ENCODE measurements at regions not wholly inside any gene's neighbourhood (a gene's known extent, or its start where the extent isn't known, plus 50 kb on each side); places are given as distances from the start of the nearest gene placed in this dataset.
"Not testable (repeated sequence)": the region's sequence is repeated elsewhere in the genome, so short reads cannot be mapped to it uniquely, and the experiment has no call there.

DNA sequence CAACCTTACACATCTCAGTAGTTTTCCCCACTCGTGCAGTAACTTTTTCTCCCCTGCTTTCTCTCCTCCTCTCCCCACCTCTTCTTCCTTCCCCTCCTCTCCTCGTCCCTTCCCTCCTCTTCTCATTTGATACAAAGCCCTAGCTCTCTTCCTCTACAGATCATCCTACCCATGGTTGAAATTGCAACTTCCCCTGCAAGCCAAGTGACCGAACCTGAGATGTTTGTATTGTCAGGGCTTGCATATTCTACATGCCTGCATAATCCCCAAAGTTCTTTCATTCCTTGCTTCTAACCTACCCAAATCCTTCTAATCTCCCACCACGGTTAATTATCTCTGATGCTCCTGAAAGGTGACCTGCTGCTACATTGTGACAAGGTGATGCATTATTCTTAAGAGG is 408.6 kb upstream of the AMELY start:
- DNase-seq (ENCODE audit: low read depth in 2 of 2): not testable (repeated sequence)

DNA sequence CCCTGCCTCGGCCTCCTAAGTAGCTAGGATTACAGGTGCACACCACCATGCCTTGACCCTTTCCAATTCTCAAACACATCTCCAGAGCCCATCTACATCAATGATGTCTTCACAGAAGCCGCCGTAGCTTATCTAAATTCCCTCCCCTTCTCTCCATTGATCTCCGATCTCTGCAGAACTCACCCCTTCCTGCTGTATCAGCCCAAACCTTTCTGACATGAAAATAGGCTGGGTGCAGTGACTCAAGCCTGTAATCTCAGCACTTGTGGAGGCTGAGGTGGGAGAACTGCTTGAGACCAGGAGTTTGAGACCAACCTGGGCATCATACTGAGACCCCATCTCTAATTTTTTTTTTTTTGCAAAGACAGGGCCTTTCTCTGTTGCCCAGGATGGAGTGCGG is 406.6 kb upstream of the AMELY start:
- no peak for DNase-seq (ENCODE audit: low read depth in 2 of 2)

- DNase-seq (ENCODE audit: low read depth in 2 of 2): peak in 1 of 2 donors; percentile 12
These were observed 406.0 kb upstream of the AMELY start for GRCh38 chrY:7317571-7317970.

DNA sequence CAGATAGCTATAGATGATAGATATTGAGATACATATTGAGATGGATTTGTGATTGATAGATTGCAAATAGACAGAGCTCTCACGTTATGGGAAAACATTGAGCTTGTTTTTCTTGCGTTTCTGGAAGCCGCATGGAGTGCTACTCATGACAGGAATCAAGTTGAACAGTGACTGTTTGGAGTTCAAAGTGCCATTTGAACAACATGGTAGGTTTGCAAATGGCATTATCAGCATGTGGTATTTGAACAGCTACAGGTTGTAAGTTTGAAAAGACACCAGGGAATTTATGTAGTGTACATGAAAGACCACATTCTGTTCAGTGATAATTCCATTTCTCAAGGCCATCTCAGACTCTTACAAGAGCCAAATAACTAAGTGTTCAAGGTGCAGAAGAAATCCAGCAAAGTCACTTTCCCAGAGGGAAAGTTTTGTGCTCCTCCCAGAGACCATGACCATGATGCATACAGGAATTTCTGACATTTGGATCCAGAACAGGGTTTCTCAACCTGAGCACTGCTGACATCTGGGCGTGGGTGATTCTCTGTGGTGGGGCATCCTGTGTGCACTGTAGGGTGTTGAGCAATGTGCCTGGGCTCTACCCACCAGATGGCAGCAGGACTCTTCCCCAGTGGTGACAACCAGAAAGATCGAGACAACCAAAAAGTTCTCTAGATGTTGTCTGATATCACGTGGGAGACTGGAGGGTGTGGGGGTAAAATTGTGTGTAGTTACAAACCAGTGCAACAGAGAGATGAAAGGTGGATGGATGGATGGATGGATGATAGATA is 399.1 kb upstream of the AMELY start:
- peak in 1 of 2 donors; percentile 7 for DNase-seq (ENCODE audit: low read depth in 2 of 2)

DNA sequence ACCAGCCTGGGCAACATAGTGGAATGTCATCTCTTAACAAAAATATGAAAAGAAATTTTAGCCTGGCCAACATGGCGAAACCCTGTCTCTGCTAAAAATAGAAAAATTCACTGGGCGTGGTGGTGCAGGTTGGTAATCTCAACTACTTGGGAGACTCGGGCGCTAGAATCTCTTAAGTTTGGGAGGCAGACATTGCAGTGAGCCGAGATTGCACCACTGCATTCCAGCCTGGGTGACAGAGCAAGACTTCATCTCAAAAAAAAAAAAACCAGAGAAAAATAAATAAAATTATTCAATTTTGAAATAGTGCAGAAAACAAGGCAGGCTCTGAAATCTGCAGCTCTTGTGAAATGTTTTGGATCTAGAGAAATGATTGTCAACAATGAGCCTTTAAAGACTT is 397.3 kb upstream of the AMELY start:
- no peak for DNase-seq (ENCODE audit: low read depth in 2 of 2)

DNA sequence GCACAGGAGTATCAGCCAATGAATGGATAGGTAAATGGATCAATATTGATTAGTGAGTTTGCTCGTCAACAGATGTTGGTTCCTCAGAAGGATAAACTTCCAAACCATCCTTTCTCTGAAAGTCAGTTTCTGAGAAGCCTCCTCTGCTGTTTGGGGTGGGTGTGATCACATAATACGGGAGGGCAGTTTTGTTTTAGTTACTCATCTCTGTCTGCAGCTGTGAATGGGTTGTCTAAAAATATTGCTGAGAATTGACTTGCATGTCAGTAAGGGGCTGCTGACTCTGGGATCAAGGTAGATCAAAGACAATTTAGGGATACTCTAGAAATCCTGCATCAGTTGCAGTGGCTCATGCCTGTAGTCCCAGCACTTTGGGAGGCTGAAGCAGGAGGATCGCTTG is 390.8 kb upstream of the AMELY start:
- no peak for DNase-seq (ENCODE audit: low read depth in 2 of 2)

GRCh38 chrY:7299960-7300359 is 388.4 kb upstream of the AMELY start:
- no peak for DNase-seq (ENCODE audit: low read depth in 2 of 2)

DNA sequence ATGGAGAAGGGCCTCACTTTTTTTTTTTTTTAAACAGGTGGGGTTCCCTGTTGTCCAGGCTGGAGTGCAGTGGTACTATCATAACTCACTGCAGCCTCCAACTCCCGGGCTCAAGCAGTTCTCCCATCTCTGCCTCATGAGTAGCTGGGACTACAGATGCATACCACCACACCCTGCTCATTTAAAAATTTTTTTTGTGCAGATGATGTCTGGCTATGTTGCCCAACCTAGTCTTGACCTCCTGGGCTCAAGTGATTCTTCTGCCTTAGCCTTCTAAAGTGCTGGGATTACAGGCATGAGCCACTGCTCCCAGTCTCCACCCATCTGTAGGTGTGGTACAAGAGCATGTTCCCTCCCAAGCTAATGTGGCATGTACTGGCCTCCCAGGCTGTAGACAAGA is 380.6 kb upstream of the AMELY start:
- no peak for DNase-seq (ENCODE audit: low read depth in 2 of 2)

GRCh38 chrY:7289889-7290833 is 378.6 kb upstream of the AMELY start:
- peak in 1 of 2 donors; percentile 0 for DNase-seq (ENCODE audit: low read depth in 2 of 2)

DNA sequence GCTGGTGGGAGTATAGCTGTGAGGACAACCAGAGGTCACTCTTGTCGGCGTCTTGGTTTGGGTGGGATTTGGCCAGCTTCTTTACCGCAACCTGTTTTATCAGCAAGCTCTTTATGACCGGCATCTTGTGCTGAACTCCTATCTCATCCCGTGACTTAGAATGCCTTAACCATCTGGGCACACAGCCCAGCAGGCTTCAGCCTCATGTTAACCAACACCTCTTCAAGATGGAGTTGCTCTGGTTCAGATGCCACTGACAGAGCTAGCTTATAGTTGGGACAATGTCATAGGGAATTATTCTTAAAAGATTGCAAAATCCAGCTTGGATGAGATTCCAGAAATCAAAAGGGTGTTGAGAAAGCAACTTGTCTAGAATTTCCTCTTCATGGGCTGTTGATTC is 377.1 kb upstream of the AMELY start:
- DNase-seq (ENCODE audit: low read depth in 2 of 2): no peak

DNA sequence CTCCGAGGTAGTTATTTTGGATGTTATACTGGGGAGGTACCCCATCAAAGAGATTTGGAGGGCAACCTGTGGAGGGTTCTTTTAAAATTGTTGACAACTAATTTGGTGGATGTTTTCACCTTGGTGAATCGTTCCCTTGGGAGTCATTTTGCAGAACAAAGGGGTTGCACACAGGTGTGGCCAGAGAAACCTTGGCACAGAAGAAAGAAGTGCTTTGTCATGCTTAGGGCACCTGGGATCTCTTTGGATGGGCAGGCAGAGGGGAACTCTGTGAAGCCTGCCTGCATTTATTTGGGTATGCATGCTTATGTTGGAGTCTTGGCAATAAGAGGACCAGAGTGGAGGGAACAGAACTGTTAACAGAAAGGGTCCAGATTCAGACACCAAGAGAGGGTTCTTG is 376.4 kb upstream of the AMELY start:
- not testable (repeated sequence) for DNase-seq (ENCODE audit: low read depth in 2 of 2)

GRCh38 chrY:7285388-7285787 is 373.8 kb upstream of the AMELY start:
- peak in 1 of 2 donors; percentile 9 for DNase-seq (ENCODE audit: low read depth in 2 of 2)

- peak in 1 of 2 donors; percentile 35 for DNase-seq (ENCODE audit: low read depth in 2 of 2)
These were observed 371.4 kb upstream of the AMELY start for GRCh38 chrY:7283001-7283400.

DNA sequence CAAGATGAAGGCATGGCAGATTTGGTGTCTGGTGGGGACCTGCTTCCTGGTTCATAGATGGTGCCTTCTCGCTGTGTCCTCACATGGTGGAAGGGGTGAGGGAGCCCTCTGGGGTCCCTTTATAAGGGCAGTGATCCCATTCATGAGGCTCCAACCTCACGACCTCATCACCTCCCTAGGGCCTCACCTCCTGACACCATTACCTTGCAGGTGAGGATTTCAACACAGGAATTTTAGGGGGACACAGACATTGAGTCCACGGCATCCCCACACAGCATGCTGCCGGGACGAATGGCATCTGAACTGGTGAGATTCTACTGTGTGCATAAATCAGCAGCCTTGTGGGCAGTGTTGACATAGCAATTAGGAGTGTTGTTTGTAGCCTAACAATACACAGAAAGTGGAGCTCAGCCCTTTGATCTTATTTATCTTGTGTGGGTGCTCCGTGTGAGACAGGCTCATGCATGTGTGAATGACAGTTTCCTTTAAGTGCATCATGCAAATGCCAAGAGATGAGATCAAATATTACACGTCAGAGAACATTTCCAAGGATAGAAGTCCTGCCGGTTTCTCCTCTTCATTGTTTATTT is 368.7 kb upstream of the AMELY start:
- not testable (repeated sequence) for DNase-seq (ENCODE audit: low read depth in 2 of 2)

GRCh38 chrY:7275751-7276150 is 364.2 kb upstream of the AMELY start:
- peak in 1 of 2 donors; percentile 12 for DNase-seq (ENCODE audit: low read depth in 2 of 2)

GRCh38 chrY:7275014-7275413 is 363.5 kb upstream of the AMELY start:
- peak in 1 of 2 donors; percentile 13 for DNase-seq (ENCODE audit: low read depth in 2 of 2)

- DNase-seq (ENCODE audit: low read depth in 2 of 2): peak in 1 of 2 donors; percentile 36
These were observed 362.9 kb upstream of the AMELY start for GRCh38 chrY:7274369-7274913.

DNA sequence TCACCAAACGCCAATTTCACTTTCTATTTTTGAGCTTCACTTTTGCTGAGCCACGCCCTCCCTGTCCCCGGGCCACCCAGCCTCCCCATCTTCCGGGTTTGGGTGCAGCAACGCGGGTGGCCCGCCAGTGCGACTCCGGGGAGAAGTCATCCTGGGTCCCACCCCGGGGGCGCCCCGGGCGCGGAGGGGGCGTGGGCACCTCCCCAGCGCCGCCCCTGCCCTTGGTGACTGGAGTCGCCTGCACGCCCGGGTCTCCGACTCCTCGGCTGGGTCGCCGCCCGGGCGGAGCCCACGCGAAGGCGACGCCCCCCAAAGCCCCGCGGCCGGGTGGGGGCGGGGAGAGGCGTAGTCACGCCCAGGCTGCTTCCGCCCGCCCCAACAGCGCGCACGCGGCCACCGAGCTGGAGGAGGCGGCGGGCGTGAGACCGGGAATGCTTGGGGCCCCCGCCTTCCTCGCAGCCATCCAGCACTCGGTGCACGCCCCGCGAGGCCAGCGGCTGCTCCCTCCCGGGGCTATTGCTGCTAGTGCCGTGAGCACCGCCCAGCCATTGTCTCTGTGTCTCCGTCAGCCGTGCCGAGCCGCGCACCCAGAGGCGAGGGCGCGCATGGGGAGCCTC is 362.1 kb upstream of the AMELY start:
- peak in 1 of 2 donors; percentile 83 for DNase-seq (ENCODE audit: low read depth in 2 of 2)

- DNase-seq (ENCODE audit: low read depth in 2 of 2): peak in 1 of 2 donors; percentile 71
These were observed 361.1 kb upstream of the AMELY start for GRCh38 chrY:7272556-7273195.

- DNase-seq (ENCODE audit: low read depth in 2 of 2): no peak
These were observed 352.2 kb upstream of the AMELY start for GRCh38 chrY:7263773-7264172.

GRCh38 chrY:7262531-7262930 is 351.0 kb upstream of the AMELY start:
- DNase-seq (ENCODE audit: low read depth in 2 of 2): no peak
